LHCN-M2 (cell line): ENCODE measurements at regions not wholly inside any gene's neighbourhood (a gene's known extent, or its start where the extent isn't known, plus 50 kb on each side); places are given as distances from the start of the nearest gene placed in this dataset.

Experiments used
- DNase-seq: peaks from one replicate; pipeline ENCODE4 v3.0.0-alpha.2; 2012; ENCODE audit warnings: low read depth

DNA sequence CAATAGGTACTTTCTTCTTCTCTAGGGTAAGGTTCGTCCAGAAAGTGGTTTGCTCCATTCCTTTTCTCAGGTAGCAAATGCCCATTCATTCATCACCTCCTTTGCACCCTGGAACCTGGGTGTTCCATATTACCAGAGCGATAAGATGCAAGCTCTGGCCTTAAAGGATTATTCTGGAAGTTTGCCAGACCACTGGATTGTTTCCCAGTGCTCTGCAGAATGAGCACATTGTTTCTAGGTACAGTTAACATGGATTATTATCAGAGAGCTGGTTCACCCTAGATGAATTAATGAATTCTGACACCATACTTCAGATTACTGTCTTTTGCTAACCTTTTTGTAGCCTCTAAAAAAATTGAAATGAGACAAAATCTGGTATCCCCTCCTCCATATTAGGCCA, 170.9 kb upstream of the BMP4 start:
- DNase-seq = peak; percentile 27

DNA sequence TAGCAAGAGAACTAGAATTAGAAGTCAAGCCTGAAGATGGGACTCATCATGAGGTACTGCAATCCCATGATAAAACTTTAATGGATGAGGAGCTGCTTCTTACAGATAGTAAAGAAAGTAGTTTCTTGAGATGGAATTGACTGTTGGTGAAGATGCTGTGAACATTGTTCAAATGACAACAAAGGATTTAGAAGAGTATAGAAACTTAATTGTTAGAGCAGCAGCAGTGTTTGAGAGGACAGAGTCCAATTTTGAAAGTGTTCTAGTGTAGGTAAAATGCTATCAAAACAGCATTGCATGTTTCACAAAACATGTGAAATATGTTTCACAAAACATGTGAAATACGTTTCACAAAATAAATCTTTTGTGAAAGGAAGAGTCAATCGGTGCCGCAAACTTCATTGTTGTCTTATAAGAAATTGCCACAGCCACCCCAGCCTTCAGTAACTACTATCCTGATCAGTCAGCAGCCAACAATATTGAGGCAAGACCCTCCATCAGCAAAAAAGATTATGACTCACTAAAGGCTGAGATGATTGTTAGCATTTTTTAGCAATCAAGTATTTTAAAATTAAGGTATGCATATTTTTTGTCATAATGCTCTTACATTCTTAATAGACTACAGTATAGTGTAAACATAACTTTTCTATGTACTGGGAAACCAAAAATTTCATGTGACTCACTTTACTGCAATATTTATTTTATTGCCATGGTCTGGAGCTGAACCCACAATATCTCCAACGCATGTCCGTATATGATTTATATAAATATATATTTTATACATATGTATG, 173.4 kb upstream of the BMP4 start:
- DNase-seq = no peak

- no peak for DNase-seq
Measured at GRCh38 chr14:54132496-54132895, 175.9 kb upstream of the BMP4 start.

GRCh38 chr14:54133896-54134295, 177.3 kb upstream of the BMP4 start:
- peak; percentile 27 for DNase-seq

- DNase-seq = peak; percentile 13
Measured at GRCh38 chr14:54135804-54136280, 179.2 kb upstream of the BMP4 start.

DNA sequence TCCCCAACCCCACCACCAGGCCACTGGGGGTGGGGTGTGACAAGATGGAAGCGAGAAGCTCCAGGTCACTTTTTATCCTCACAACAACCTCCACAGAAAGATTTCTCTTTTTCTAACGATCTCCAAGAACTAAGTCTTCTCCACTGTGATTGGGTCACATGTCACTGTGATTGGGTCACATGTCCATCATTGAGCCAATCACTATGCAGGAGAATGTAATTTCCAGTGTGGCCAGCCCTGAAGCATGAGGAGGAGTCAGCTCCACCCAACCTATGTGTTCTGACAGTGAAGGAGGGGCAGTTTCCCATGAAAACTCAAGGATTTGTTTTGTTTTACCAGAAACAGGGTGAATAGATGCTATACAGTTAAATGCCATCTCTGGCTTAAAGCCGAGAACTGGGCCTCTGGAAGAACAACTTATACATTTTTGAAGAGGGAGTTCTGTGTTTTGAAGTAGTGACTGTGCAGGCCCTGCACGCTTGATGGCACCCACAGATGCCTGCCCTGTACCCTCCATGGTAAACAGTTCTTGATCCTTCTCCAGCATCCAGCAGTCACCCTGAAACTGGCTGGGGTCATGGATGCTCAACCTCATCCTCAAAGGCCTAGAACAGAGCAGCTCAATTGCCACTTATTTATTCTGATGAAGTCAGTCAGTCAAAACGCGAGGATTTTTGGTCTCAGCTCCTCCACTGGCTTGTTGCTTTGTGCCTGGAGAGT, 180.4 kb upstream of the BMP4 start:
- no peak for DNase-seq

DNA sequence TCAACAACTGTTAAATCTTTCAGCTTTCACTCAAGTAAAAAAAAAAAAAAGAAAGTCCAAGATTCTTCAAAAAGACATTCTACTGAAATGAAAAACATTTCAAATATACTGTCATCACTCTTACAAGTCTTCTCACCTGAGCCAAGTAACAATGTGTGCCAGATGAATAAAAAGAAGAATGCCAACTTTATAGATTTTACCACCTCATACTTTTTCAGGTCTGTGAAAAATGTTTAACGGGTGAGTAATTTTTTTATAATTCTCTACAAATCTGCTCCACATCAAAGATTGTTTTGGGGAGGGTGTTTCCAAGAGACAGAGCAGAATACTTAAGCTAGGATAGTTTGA, 181.0 kb upstream of the BMP4 start:
- DNase-seq = no peak

DNA sequence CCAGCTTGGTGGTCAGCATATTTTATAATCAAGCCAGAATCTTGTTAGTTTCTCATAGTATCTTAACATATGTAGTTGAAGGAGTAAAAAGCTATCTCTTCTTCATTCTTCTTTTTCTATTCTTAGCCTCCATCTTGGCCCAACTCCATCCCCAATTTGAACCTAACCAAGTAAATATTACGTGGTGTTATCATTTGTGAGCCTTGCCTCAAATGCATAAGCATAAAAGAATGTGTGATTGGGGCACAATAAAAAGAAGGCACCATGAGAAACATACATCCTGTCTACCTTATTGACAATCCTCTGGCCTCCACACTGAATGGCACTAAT, 181.4 kb upstream of the BMP4 start:
- no peak for DNase-seq

DNA sequence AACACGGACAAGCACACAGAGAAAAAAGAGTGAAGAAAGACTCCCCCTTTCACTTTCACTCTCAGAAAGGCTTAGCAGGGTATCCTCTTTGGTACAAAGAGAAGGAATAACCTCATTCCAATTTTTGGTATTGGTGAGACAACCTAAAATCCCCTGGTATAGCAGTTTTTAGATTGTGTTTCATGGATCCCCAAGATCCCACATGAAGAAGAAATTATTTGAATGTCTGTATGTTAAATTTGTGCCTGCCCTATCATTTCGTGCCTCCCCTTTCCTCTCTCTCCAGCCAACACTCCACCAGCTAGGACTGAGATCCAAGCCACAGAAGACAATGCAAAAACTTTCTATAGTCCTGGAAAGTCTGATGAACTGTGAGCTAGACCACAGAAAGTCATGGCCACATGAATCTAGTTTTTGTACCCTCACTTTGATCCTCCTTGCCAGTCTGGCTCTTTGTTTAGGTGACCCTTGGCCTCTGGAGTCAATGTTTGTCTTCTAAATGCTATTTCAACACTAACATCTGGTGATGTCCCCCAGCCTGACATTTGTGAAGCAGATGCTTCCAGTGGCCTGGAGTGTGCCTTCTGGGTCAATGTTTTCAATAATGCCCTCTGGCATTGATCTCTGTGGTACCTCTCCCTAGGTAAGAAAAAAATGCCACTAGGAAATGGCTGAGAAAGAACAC, 181.9 kb upstream of the BMP4 start:
- DNase-seq = no peak

DNA sequence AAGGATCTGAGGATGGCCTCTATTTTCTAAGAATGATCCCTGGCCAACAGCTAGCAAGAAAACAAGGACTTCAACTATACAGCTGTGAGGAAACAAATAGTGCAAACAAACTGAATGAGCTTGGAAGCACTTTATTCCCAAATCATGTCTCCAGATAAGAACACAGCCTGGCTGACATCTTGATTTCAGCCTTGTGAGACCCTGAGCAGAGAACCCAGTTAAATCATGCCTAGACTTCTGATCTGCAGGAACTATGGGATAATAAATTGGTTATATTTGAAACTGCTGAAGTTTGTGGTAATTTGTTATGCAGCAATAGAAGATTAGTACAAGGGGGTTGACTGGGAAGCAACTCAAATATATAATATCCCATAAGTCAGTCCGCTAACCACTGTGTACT, 183.9 kb upstream of the BMP4 start:
- no peak for DNase-seq

DNA sequence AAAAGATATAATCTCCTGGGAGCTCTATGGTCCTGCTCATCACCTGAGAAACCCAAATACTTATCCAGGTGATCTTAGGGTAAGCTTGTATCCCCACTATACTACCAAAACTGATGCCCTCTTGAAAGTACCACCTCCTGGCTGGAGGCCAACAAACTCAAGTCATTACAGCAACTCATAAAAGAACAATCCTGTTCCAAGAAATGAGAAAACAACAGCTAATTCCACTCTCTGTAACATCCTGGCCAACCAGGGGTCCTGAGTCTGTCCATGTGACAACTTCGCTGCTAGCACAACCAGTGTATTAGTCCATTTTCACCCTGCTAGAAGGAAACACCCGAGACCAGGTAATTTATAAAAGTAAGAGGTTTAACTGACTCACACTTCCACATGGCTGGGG, 190.0 kb upstream of the BMP4 start:
- DNase-seq = no peak

GRCh38 chr14:54147282-54147681, 190.7 kb upstream of the BMP4 start:
- peak; percentile 39 for DNase-seq

DNA sequence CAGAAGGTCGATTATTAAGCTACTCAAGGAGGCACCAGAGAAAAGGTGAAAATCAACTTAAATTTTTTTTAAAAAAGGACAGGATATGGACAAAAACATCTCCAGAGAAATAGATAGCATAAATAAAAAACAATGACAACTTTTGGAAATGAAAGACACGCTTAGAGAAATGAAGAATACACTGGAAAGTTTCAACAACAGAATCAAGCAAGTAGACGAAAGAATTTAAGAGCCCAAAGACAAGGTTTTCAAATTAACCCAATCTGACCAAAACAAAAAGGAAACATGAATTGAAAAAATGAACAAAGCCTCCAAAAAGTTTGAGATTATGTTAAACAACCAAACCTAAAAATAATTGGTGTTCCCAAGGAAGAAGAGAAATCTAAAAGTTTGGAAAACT, 191.1 kb upstream of the BMP4 start:
- no peak for DNase-seq

- no peak for DNase-seq
Measured at GRCh38 chr14:54148251-54148650, 191.6 kb upstream of the BMP4 start.

GRCh38 chr14:54152351-54152750, 195.7 kb upstream of the BMP4 start:
- no peak for DNase-seq

DNA sequence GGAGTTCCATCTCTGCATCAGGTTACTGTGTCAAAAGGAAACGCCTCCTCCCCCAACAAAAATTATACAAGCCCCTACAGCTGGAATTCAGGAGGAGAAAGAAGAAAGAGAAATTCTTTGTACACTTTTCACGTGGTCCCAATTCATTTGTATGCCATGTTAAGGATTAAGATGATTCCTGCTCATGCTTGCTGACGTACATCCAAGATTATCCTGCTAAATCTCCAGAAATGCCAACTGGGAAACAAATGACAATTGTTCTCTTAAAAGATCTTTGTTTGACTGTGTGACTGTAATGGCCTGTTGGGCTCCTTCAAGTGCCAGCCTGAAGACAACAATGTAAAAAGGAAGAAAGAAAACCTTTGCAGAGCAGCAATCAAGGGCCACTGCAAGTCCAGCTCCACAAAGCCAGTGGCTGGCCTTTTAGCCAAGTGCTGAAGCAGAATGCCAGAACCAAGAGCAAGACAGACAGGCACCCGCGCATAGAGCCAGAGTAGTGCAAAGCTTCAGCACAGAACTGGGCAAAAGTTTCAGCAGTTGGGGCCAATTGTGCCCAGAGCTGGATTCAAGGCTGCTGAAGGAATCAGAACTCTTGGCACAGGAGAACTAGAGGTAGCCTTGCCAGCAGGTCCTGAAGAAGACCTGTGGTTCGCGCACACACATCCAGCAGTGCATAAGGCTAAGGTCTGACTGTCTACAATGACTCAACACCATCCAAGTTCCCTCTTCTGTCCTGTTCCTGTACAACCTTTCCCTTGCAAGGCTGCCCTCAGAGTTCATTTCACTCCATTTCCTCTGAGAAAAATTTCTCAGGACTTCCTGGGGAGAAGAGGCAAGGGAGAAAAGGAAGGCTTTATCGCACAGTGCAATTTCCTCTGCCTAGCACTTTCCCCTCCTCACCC, 209.7 kb upstream of the BMP4 start:
- no peak for DNase-seq

GRCh38 chr14:54168489-54168888, 211.9 kb upstream of the BMP4 start:
- DNase-seq = no peak

GRCh38 chr14:54169254-54169924, 212.8 kb upstream of the BMP4 start:
- DNase-seq = peak; percentile 96

DNA sequence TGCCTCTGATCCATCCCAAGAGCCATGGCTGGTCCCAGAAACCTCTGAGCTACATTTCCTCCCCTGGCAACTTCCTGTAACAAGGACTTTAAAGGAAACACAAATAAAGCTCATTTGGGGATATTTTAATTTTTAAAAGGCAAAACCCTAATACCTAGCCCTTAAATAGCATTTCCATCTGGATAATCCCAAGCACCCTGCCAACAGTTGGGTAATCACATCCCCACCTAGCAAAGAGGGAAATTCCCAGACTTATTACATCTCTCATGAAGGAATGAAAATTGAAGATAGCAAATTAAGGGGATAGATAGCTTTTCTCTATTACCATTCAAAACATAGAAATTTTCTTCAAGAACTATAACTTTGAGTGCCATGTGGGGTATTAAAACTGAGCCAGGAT, 213.7 kb upstream of the BMP4 start:
- no peak for DNase-seq

- no peak for DNase-seq
Measured at GRCh38 chr14:54172114-54172513, 215.5 kb upstream of the BMP4 start.

- no peak for DNase-seq
Measured at GRCh38 chr14:54172562-54172961, 215.9 kb upstream of the BMP4 start.
